Spleen (tissue), 11 donors: ENCODE measurements at regions not wholly inside any gene's neighbourhood (a gene's known extent, or its start where the extent isn't known, plus 50 kb on each side); places are given as distances from the start of the nearest gene placed in this dataset.

Experiments
- DNase-seq: peaks from one replicate; pipeline ENCODE4 v3.0.0-alpha.2; 2020
- H3K27ac ChIP-seq, 8 donors: fragments of 200-600 bp; sonication (generic) in 7 of 8; 1 replicate in 4 of 8; 2 replicates in 4 of 8; pipeline versions ENCODE4 v1.5.0 to v1.8.0; 2016 to 2021; ENCODE audit warnings: inconsistent platforms in 4 of 8, mild to moderate bottlenecking in 4 of 8, moderate library complexity in 1 of 8
- H3K27me3 ChIP-seq, 7 donors: fragments of 200-600 bp; sonication (generic) in 6 of 7; replicated peaks in 1 of 7; 1 replicate in 4 of 7; 2 replicates in 3 of 7; pipeline versions ENCODE4 v1.5.0 to v1.8.0; 2016 to 2021; ENCODE audit warnings: inconsistent platforms in 3 of 7, mild to moderate bottlenecking in 1 of 7
- H3K36me3 ChIP-seq, 6 donors: fragments of 200-600 bp; sonication (generic) in 5 of 6; 1 replicate in 4 of 6; 2 replicates in 2 of 6; pipeline versions ENCODE4 v1.5.0 to v1.8.0; 2016 to 2021; ENCODE audit warnings: inconsistent platforms in 2 of 6
- H3K4me1 ChIP-seq, 6 donors: fragments of 200-600 bp; sonication (generic) in 5 of 6; 1 replicate in 3 of 6; 2 replicates in 3 of 6; pipeline versions ENCODE4 v1.5.0 to v1.8.0; 2016 to 2021; ENCODE audit warnings: inconsistent platforms in 3 of 6
- H3K4me3 ChIP-seq, 8 donors: fragments of 200-600 bp; sonication (generic) in 7 of 8; 1 replicate in 4 of 8; 2 replicates in 4 of 8; pipeline versions ENCODE4 v1.5.0 to v1.8.0; 2016 to 2021; ENCODE audit warnings: inconsistent platforms in 4 of 8, mild to moderate bottlenecking in 4 of 8, moderate library complexity in 2 of 8
- H3K9me3 ChIP-seq, 8 donors: fragments of 200-600 bp; sonication (generic) in 7 of 8; 1 replicate in 4 of 8; 2 replicates in 4 of 8; pipeline versions ENCODE4 v1.5.0 to v1.8.0; 2016 to 2021; ENCODE audit warnings: inconsistent platforms in 4 of 8
- CTCF ChIP-seq, 11 experiments: fragments of 200-600 bp in 7 of 11; fragments of 450-650 bp in 4 of 11; sonication (generic) in 4 of 11; IDR thresholded peaks in 8 of 11; conservative IDR thresholded peaks in 3 of 11; 1 replicate in 7 of 11; 2 replicates in 4 of 11; pipeline versions ENCODE4 v1.4.0 to v1.8.0; 2016 to 2021; ENCODE audit warnings: antibody characterized with exemption in 11 of 11, inconsistent platforms in 4 of 11, mild to moderate bottlenecking in 1 of 11
- POLR2A ChIP-seq, 3 donors: fragments of 450-650 bp; IDR thresholded peaks; one replicate each; pipeline ENCODE4 v1.5.1; 2017; ENCODE audit warnings: antibody characterized with exemption in 3 of 3, mild to moderate bottlenecking in 1 of 3
- POLR2AphosphoS5 ChIP-seq, 3 donors: sonication (generic); formaldehyde crosslinking; IDR thresholded peaks; one replicate each; pipeline ENCODE4 v1.5.1; 2017; ENCODE audit warnings: antibody characterized with exemption in 3 of 3
- WGBS, 5 donors: extraction: QIAGEN DNeasy Blood & Tissue Kit in 3 of 5; methylation state at CpG; one replicate each; pipeline versions ENCODE4 v1.1.5 to v1.1.7; 2013 to 2018; 5-methylcytosine and 5-hydroxymethylcytosine counted together
- intact Hi-C: fragments of 100-400 bp; cut with DNase I; formaldehyde crosslinking; loops from one replicate; pipeline ENCODE4 v1.15.0; 2023; ENCODE audit warnings: low total_unique reads
- donor health status: healthy with polysubstance abuse.
- donor health status: DM: no; HTN: no; CAD: no; lungs with moderate emphysema.
- donor health status: DM: no; HTN: no; CAD: no.
- donor health status: Bipolar disorder and iron deficiency.
- donor health status: healthy.
- donor health status: DM: no; HTN: no; CAD: no.
- donor health status: DM: yes; HTN: yes; CAD: no.

DNA sequence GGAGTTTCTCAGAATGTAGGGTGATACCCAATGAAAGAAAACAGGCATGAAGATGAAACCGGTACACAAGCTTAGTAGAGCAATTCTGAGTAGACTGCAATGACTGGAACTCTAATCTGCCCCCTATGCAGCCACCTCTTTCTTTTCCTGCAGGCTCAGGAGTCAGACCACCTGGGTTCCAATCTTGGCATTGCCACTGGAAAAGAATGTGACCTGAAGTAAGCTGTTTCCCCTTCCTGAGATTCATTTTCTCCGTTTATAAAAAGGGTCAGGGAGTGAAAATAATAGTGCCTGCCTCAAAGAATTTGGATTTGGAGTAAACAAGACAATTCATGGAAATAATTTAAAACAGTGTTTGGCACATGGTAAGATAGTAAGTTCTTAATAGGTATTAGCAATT, 1464.0 kb downstream of the PCDH7 start:
- H3K4me3 ChIP-seq, result no peak overlapping the region
- intact Hi-C loops, result no loop called here
- no peak for DNase-seq
- no peak for TF ChIP-seq POLR2AphosphoS5 (IDR thresholded peaks at IDR 0.05)
- no peak for TF ChIP-seq CTCF (IDR thresholded peaks at IDR 0.05 in 8 of 11, conservative IDR thresholded peaks at IDR 0.05 in 3 of 11)
- TF ChIP-seq POLR2A (IDR thresholded peaks at IDR 0.05), result no peak
- WGBS, 5 donors, result 46 to 70% (median 54%) methylated on average over 2 of the region's 2 CpGs
- H3K36me3 ChIP-seq, result no peaks in the 10 kb centered on the region
- no peaks in the 10 kb centered on the region for H3K27me3 ChIP-seq
- H3K9me3 ChIP-seq, result peaks cover 0 to 10% (median 0%) of the 10 kb centered on the region in 8 donors
- H3K27ac ChIP-seq, result no peak overlapping the region
- no peaks in the 10 kb centered on the region for H3K4me1 ChIP-seq

DNA sequence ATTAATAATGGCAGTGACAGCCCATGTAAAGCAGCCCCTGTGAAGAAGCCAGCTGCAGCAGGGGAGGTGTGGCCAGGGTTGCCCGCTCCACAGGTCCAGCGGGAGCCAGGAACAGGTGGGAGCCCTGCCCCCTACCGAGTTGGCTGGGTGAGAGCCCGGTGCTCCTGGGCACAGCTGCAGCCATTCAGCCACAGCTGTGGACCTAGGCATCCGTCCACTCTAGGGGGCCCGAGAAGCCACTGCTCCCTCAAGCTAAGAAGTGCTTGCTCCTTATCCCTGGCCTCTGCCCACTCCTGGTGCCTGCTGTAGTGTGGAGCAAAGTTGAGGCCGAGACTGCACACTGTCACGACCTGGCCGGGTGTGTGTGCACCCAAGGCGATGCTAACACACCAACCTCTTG, 1469.0 kb downstream of the PCDH7 start:
- H3K36me3 ChIP-seq, result no peaks in the 10 kb centered on the region
- intact Hi-C loops, result no loop called here
- 87 to 94% (median 92%) methylated on average over 6 to 10 of the region's 10 CpGs for WGBS, 5 donors
- no peak for DNase-seq
- H3K4me3 ChIP-seq, result no peak overlapping the region
- H3K4me1 ChIP-seq, result no peaks in the 10 kb centered on the region
- H3K27ac ChIP-seq, result no peak overlapping the region
- H3K9me3 ChIP-seq, result peaks cover 0 to 13% (median 11%) of the 10 kb centered on the region in 8 donors
- H3K27me3 ChIP-seq, result no peaks in the 10 kb centered on the region
- TF ChIP-seq POLR2A (IDR thresholded peaks at IDR 0.05) (no peak), CTCF (IDR thresholded peaks at IDR 0.05 in 8 of 11, conservative IDR thresholded peaks at IDR 0.05 in 3 of 11) (no peak)

GRCh38 chr4:32189788-32190187, 1469.6 kb downstream of the PCDH7 start:
- H3K27ac ChIP-seq, result no peak overlapping the region
- H3K9me3 ChIP-seq, result peaks cover 0 to 13% (median 11%) of the 10 kb centered on the region in 8 donors
- no peak overlapping the region for H3K4me3 ChIP-seq
- no peak for DNase-seq
- no peaks in the 10 kb centered on the region for H3K27me3 ChIP-seq
- WGBS, 5 donors, result 80 to 88% (median 86%) methylated on average over 5 of the region's 5 CpGs
- H3K36me3 ChIP-seq, result no peaks in the 10 kb centered on the region
- H3K4me1 ChIP-seq, result no peaks in the 10 kb centered on the region
- no peak for TF ChIP-seq POLR2A (IDR thresholded peaks at IDR 0.05)
- TF ChIP-seq POLR2AphosphoS5 (IDR thresholded peaks at IDR 0.05), result no peak
- TF ChIP-seq CTCF (IDR thresholded peaks at IDR 0.05 in 8 of 11, conservative IDR thresholded peaks at IDR 0.05 in 3 of 11), result no peak
- intact Hi-C loops, result no loop called here

GRCh38 chr4:32191961-32192360, 1471.8 kb downstream of the PCDH7 start:
- DNase-seq, result no peak
- 59 to 80% (median 67%) methylated on average over 4 of the region's 4 CpGs for WGBS, 5 donors
- Histone ChIP-seq H3K9me3 (peaks cover 0 to 15% (median 12%) of the 10 kb centered on the region in 8 donors), H3K4me3 (no peak overlapping the region), H3K27me3 (no peaks in the 10 kb centered on the region), H3K36me3 (no peaks in the 10 kb centered on the region), H3K27ac (no peak overlapping the region), H3K4me1 (no peaks in the 10 kb centered on the region)
- intact Hi-C loops, result no loop called here
- TF ChIP-seq POLR2AphosphoS5 (IDR thresholded peaks at IDR 0.05) (no peak), CTCF (IDR thresholded peaks at IDR 0.05 in 8 of 11, conservative IDR thresholded peaks at IDR 0.05 in 3 of 11) (no peak), POLR2A (IDR thresholded peaks at IDR 0.05) (no peak)
